ENCODE measurements at regions not wholly inside any gene's neighbourhood (a gene's known extent, or its start where the extent isn't known, plus 50 kb on each side); places are given as distances from the start of the nearest gene placed in this dataset.

DNA sequence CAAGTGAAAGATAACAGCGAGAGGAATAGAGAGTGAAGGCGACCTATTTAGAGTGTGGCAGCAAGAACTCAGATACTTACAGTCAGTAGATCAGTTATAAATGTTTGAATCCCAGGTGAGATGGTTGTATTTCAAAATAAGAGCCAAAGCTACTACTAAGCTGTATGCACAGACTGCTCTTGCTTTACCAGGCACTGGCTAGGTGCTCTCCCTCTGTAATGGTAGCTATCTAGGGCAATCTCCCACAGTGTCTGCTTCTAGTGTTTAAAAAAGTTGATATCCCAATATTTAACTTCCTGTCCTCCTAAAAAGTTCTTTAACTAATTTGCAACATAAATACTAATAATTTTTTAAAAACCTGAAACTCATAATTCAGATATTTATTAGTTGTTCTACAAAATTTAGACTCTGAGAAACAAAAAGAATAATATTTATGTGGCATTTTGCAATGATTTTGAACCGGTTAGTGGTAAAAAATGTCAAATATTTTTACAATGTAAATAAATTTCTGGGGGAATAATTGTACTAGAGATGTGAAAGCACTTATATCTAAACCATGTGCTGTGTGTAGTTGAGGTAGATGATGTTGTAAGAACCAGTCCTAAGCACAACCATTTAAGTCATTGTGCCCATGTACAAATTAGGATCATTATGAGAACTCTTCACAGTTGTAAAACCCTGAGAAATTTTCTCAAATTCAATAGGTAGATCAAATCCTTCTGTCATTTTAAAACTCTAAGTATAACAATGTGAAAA, 349.3 kb upstream of the SEMA3D start:
- DNase-seq (ENCODE audit: low read depth in 4 of 4, low spot score in 2 of 4) = no peak

GRCh38 chr7:85529831-85530230, 343.0 kb upstream of the SEMA3D start:
- DNase-seq (ENCODE audit: low read depth in 4 of 4, low spot score in 2 of 4) = no peak

DNA sequence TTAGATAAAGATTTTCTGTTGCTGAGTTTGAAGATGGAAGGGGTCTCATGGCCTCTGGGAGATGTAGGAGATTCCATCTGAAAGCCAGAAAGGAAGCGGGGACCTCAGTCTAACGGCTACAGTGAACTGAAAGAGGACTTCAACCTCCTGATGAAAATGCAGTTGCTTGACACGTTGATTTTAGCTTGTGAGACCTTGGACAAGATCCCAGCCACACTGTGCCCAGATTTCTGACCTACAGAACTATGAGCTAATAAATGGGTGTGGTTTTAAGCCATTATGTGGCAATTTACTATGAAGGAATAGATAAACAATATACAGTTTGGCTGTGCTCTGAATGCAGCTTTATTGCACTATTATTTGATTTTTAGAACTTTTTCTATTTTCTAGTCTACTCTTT, 342.3 kb upstream of the SEMA3D start:
- no peak for DNase-seq (ENCODE audit: low read depth in 4 of 4, low spot score in 2 of 4)

GRCh38 chr7:85528581-85528980, 341.7 kb upstream of the SEMA3D start:
- DNase-seq (ENCODE audit: low read depth in 4 of 4, low spot score in 2 of 4) = no peak

- no peak for DNase-seq (ENCODE audit: low read depth in 4 of 4, low spot score in 2 of 4)
Measured at GRCh38 chr7:85525676-85526075, 338.8 kb upstream of the SEMA3D start.

GRCh38 chr7:85522070-85522469, 335.2 kb upstream of the SEMA3D start:
- no peak for DNase-seq (ENCODE audit: low read depth in 4 of 4, low spot score in 2 of 4)

DNA sequence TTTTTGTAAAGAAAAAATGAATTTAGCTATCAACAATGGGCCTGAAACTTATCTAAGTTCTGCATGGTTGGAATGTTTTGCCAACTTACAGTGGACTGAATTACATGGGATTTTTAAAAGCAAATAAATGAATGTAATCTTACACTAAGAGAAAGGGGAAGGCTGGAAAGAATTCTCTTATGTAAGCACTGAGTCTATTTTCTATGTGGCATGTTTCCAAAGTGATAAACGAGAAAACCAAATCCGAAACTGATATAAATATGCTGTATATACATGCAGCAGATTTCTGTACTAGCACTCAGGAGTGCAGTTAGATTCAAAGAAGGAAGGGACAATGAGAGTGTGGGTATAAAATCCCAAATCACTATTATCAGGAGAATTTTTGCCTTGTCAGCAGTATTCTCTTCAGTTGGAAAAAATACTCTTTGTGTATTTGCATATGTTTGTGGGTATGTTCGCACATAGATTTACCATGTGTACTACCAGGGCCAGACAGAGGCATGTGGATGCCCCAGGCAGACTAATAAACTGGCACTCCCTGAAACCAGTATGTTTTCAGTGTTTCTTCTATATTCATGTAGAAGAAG, 334.3 kb upstream of the SEMA3D start:
- no peak for DNase-seq (ENCODE audit: low read depth in 4 of 4, low spot score in 2 of 4)

DNA sequence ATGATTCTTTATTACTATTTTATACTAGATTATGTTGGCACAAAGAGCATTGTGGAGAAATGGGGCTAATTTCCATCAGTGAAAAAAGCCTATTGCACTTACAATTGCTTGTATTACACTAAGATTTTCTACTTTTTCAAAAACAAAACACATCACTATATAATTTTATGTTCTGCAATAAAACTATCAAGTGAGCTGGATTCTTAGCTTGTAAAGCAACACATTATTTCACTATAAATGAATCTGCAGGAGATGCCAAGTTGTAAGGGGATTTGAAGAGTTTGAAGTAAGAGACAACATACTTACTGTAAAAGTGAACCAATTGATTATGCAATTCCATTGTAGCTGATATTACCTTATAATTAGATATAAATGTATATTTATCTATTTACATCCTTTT, 333.3 kb upstream of the SEMA3D start:
- no peak for DNase-seq (ENCODE audit: low read depth in 4 of 4, low spot score in 2 of 4)

- DNase-seq (ENCODE audit: low read depth in 4 of 4, low spot score in 2 of 4) = no peak
Measured at GRCh38 chr7:85516675-85517074, 329.8 kb upstream of the SEMA3D start.

GRCh38 chr7:85512790-85513189, 325.9 kb upstream of the SEMA3D start:
- no peak for DNase-seq (ENCODE audit: low read depth in 4 of 4, low spot score in 2 of 4)

DNA sequence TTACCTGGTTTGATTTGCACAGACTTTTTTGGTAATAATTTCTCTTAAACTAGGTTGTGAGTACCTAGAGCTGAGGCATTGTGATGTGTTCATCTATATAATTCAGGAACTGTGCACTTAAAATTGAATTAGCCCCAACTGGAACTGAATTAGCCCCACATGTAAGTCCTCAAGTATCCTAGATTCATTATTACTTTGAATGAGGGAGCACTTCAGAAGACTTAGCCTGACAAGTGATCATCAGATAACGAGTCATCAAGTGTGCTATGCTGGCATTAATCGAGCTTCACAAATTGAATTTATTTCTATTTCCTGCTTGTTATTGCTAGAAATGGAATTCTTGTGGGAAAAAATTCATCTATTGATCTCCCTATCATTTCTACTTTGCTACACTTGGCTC, 323.4 kb upstream of the SEMA3D start:
- DNase-seq (ENCODE audit: low read depth in 4 of 4, low spot score in 2 of 4) = no peak

DNA sequence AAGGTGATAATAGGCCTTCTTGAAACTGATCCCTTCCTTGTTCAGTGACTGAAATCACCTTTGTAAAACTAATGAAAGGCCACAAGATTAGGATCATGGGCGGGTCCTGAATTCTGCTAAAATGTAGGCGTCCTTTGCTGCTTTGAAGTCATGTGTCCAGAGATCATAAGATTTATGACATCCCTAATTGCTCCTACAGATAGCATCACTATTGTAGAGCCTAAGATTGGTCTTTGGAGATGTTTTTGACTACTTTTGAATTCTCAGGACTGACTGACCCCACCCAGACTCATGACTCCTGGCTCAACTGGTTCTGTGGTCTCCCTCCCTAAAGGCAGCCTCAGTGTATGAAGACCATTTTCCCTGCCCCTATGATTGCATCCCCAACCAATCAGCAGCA, 322.6 kb upstream of the SEMA3D start:
- no peak for DNase-seq (ENCODE audit: low read depth in 4 of 4, low spot score in 2 of 4)

GRCh38 chr7:85508642-85509410, 322.0 kb upstream of the SEMA3D start:
- no peak for DNase-seq (ENCODE audit: low read depth in 4 of 4, low spot score in 2 of 4)

DNA sequence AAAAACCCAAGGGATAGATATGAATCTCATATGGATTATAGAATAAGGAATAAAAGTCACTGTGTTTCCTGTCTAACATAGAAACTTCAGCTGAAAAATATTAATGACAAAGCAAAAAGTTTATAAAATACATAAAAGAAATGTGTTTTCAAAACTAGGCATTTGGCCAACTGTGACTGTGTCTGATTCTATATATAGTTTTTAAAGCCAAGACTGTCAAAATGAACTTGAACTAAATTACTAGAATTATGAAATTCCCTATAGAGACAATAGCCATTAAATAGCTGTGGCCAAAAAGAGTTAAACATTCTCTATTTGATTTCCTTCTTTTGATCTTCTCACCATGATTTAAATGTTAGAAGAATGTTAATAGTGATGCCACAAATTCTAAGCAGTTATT, 311.2 kb upstream of the SEMA3D start:
- no peak for DNase-seq (ENCODE audit: low read depth in 4 of 4, low spot score in 2 of 4)

GRCh38 chr7:85489498-85489897, 302.6 kb upstream of the SEMA3D start:
- DNase-seq (ENCODE audit: low read depth in 4 of 4, low spot score in 2 of 4) = no peak

- DNase-seq (ENCODE audit: low read depth in 4 of 4, low spot score in 2 of 4) = no peak
Measured at GRCh38 chr7:85488406-85488805, 301.6 kb upstream of the SEMA3D start.

GRCh38 chr7:85483177-85483576, 296.3 kb upstream of the SEMA3D start:
- DNase-seq (ENCODE audit: low read depth in 4 of 4, low spot score in 2 of 4) = no peak

DNA sequence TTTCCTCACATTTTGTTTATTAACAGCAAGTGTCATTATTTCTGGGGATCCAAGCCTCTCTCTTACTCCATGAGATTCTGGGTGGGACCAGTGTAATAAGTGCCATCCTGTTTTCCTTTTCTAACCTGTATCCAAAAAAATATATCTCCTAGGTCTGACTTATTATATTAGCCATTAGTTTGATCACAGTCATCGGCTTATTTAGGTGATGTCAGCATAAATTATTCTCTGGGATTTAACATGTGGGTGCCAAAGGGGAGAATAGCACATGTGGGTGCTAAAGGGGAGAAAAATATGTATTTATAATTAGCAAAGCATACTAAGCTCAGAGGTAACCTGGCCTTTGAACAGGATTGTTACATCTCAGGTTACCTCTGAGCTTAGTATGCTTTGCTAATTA, 293.8 kb upstream of the SEMA3D start:
- DNase-seq (ENCODE audit: low read depth in 4 of 4, low spot score in 2 of 4) = no peak

- DNase-seq (ENCODE audit: low read depth in 4 of 4, low spot score in 2 of 4) = no peak
Measured at GRCh38 chr7:85479918-85480643, 293.2 kb upstream of the SEMA3D start.

DNA sequence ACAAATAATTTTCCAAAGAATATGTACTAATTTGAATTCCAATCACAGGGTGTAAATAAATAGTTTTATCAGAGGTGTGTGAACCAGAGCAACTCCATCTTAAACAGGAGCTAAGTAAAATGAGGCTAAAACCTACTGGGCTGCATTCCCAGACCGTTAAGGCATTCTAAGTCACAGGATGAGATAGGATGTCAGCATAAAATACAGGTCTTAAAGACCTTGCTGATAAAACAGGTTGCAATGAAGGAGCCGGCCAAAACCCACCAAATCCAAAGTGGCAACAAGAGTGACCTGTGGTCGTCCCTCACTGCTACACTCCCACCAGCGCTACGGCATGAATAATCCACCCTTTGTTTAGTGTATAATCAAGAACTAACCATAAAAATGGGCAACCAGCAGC, 291.7 kb upstream of the SEMA3D start:
- DNase-seq (ENCODE audit: low read depth in 4 of 4, low spot score in 2 of 4) = no peak

DNA sequence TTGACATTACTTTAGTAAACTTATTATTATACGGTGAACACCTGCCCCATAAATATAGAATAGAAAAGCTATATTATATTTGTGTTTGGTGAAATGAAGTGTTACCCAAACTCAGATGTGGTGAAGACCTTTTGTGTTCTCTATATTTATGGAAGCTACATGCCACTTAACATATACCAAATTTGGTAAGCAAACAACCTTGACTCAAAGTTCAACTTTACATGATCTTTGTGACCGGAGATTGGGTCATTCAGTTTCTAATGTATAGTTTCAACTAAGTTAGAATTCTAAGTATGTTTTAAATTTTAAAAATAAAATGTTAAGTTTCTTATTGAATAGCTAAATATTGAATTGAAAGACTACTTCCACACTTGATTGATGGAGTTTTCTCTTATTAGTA, 288.6 kb upstream of the SEMA3D start:
- DNase-seq (ENCODE audit: low read depth in 4 of 4, low spot score in 2 of 4) = no peak
